WTC11 (cell line): ENCODE measurements at regions not wholly inside any gene's neighbourhood (a gene's known extent, or its start where the extent isn't known, plus 50 kb on each side); places are given as distances from the start of the nearest gene placed in this dataset.

Source experiments
- ATAC-seq: fragments of 200-7000 bp; cut with Tn5 transposase; 2 replicates; pipeline ENCODE4 v1.10.0; 2021; ENCODE audit warnings: mild to moderate bottlenecking, moderate library complexity
- CTCF ChIA-PET: fragments of 300-600 bp; sonication (Branson Sonifier 250); formaldehyde crosslinking; loops from one replicate; lab custom pipeline; 2021; ENCODE audit warnings: antibody characterized with exemption; lab: Charles Lee
- POLR2A ChIA-PET: fragments of 350-600 bp; sonication (Branson Sonifier 250); formaldehyde crosslinking; loops from one replicate; lab custom pipeline; 2021; ENCODE audit warnings: antibody characterized with exemption; lab: Charles Lee
- DNase-seq: peaks from one replicate; pipeline ENCODE4 v3.0.0; 2021; ENCODE audit warnings: low spot score
- H3K27ac Mint-ChIP-seq: 2 replicates; pipeline ENCODE4 v1.8.0; 2021; ENCODE audit warnings: mixed read lengths
- H3K27me3 Mint-ChIP-seq: 2 replicates; pipeline ENCODE4 v1.8.0; 2021; ENCODE audit warnings: low read depth, mild to moderate bottlenecking, moderate library complexity, mixed read lengths
- H3K36me3 Mint-ChIP-seq: 2 replicates; pipeline ENCODE4 v1.8.0; 2021; ENCODE audit warnings: mixed read lengths
- H3K4me1 Mint-ChIP-seq: 2 replicates; pipeline ENCODE4 v1.8.0; 2022; ENCODE audit warnings: mixed read lengths
- H3K4me3 Mint-ChIP-seq: 2 replicates; pipeline ENCODE4 v1.8.0; 2021; ENCODE audit warnings: mild to moderate bottlenecking, moderate library complexity, mixed read lengths
- H3K9me3 Mint-ChIP-seq: 2 replicates; pipeline ENCODE4 v1.8.0; 2021; ENCODE audit warnings: mixed read lengths
- ETV6 ChIP-seq: sonication (generic); formaldehyde crosslinking; IDR thresholded peaks from 2 replicates; pipeline ENCODE4 v1.8.1; 2022; ENCODE audit warnings: mild to moderate bottlenecking, missing genetic modification reagents
- NR2C2 ChIP-seq: sonication (generic); formaldehyde crosslinking; IDR thresholded peaks from 2 replicates; pipeline ENCODE4 v1.8.0; 2022; ENCODE audit warnings: mild to moderate bottlenecking, missing genetic modification reagents
- SMAD3 ChIP-seq: sonication (generic); formaldehyde crosslinking; IDR thresholded peaks from 2 replicates; pipeline ENCODE4 v1.8.0; 2022; ENCODE audit warnings: missing genetic modification reagents, mild to moderate bottlenecking, borderline replicate concordance
- TEAD1 ChIP-seq: sonication (generic); formaldehyde crosslinking; IDR thresholded peaks from 2 replicates; pipeline ENCODE4 v1.8.0; 2022; ENCODE audit warnings: mild to moderate bottlenecking, missing genetic modification reagents
- ZNF121 ChIP-seq: sonication (generic); formaldehyde crosslinking; IDR thresholded peaks from 2 replicates; pipeline ENCODE4 v1.8.0; 2023; ENCODE audit warnings: missing genetic modification reagents
- ZNF232 ChIP-seq: sonication (generic); formaldehyde crosslinking; IDR thresholded peaks from 2 replicates; pipeline ENCODE4 v1.8.0; 2022; ENCODE audit warnings: mild to moderate bottlenecking, missing genetic modification reagents
- TF ChIP-seq, protein P1 (sequence below): fragments of 250-450 bp; sonication (Bioruptor Pico); IDR thresholded peaks from 2 replicates; pipeline ENCODE4 v1.9.0; 2021; ENCODE audit warnings: mild to moderate bottlenecking
- TF ChIP-seq, protein P2 (sequence below): sonication (generic); formaldehyde crosslinking; IDR thresholded peaks from 2 replicates; pipeline ENCODE4 v1.8.0; 2022; ENCODE audit warnings: mild to moderate bottlenecking, missing genetic modification reagents
- TF ChIP-seq, protein P3 (sequence below): sonication (generic); formaldehyde crosslinking; IDR thresholded peaks from 2 replicates; pipeline ENCODE4 v1.8.1; 2023; ENCODE audit warnings: mild to moderate bottlenecking, missing genetic modification reagents
- TF ChIP-seq, protein P4 (sequence below): fragments of 250-450 bp; sonication (Bioruptor Pico); conservative IDR thresholded peaks from 2 replicates; pipeline ENCODE4 v1.9.0; 2021; ENCODE audit warnings: mild to moderate bottlenecking
- TF ChIP-seq, protein P5 (sequence below): fragments of 250-450 bp; sonication (Bioruptor Pico); IDR thresholded peaks from 2 replicates; pipeline ENCODE4 v2.1.2; 2022; ENCODE audit warnings: mild to moderate bottlenecking, moderate library complexity

DNA sequence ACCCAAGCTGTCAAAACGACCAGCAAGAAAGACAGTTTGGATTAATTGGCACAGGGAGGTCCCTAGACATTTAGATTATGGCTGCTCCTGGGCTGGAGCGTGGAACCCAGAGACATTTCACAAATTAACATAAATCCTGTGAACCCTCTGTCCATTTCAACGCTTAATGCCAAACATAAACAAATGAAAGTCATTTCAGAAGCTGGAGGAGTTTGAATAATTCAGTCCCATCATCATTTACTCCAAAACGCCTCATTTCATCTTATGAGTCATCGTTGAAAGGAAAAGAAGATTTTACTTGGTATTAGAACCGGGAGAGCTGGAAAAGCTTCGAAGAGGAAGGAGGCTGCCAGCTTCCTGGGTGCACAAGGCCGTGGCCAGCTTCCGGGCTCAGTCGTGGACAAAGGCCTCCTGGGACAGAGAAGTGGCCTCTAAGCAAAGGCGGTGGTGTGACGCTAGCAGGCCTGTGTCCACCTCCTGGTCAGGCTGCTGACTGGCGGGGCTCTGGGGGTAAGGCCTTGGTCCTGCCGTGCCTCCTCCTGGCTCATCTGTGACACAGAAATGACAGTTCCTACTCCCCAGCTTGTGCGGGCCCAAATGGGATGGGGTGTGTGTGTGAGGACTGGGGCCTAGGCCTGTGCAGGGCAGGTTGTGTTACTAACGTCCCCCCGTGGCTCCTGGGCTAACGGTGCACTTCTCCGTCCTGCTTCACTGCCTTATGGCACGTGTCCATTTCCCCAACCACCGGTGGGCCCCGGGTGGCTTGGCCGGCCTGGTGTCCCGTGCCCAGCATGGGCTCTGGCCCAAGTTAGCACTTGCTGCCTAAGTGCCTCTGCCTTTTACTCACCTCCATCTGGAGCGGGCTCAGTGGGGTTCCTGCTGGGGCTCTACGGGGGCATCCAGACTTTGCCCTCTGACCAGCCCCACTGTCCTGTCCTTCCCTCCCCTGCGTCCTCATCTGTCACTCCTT lies 71.6 kb downstream of the RRM2 start:
- ATAC-seq (no peak), DNase-seq (no peak)
- Mint-ChIP-seq H3K9me3 (peaks cover 31% of the 10 kb centered on the region), H3K4me3 (no peak overlapping the region), H3K4me1 (no peaks in the 10 kb centered on the region), H3K36me3 (peaks cover 29% of the 10 kb centered on the region), H3K27me3 (peaks cover 7% of the 10 kb centered on the region; the same call in 1 of the 2 replicates), H3K27ac (no peak overlapping the region)
- ChIA-PET POLR2A (no interaction called here), CTCF (interaction anchor here (0.8 to 1.8 kb wide), 2 partner anchors 215 to 241 kb away, joined by 3 to 5 read pairs; no protein-coding TSS in a partner anchor)
- TF ChIP-seq ETV6 (CRISPR knock-in tag): no peak

DNA sequence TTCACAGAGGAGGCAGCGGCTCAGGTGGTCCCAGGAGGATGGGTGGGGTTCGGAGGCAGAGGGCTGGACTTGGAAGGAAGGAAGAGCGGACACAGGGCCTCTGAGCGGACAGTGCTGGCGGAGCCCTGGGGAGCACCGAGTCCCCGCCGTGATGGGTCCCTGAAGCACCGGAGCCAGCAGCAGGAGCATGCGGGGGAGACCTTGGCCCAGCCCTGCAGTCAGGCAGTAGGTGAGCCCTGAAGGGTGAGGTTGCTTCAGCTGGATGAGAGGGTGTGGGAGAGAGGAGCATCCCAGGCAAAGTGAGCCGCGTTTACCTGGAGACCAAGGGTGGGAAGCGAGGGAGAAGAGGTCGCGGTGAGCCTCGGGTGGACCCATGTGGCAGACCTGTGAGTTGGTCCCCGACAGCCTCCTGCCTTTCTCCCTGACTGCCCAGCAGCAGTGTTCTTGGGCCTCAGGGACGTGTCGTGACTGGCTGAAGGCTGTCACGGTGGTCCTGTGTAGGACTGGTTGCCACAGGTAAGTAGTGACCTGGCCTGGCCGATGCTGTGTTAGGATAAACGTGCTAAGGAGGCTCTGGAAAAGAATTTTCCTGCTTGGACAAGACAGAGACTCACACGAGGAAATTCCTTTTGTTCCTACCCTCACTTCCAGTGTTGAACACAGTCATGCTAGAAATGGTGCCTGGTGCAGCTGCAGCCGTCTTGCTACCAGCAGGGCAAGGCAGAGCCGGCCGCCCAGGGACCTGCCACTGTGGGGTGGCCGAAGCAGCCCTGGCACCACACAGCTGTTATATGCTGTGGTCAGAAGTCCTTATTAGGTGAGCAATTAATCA lies 73.0 kb downstream of the RRM2 start:
- TF ChIP-seq, protein P1, sequence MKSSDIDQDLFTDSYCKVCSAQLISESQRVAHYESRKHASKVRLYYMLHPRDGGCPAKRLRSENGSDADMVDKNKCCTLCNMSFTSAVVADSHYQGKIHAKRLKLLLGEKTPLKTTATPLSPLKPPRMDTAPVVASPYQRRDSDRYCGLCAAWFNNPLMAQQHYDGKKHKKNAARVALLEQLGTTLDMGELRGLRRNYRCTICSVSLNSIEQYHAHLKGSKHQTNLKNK (CRISPR knock-in tag): no peak
- TF ChIP-seq NR2C2 (CRISPR knock-in tag): no peak
- TF ChIP-seq ZNF232: no peak
- TF ChIP-seq, protein P2, sequence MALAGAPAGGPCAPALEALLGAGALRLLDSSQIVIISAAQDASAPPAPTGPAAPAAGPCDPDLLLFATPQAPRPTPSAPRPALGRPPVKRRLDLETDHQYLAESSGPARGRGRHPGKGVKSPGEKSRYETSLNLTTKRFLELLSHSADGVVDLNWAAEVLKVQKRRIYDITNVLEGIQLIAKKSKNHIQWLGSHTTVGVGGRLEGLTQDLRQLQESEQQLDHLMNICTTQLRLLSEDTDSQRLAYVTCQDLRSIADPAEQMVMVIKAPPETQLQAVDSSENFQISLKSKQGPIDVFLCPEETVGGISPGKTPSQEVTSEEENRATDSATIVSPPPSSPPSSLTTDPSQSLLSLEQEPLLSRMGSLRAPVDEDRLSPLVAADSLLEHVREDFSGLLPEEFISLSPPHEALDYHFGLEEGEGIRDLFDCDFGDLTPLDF: no peak
- no peak for TF ChIP-seq TEAD1 (CRISPR knock-in tag)
- TF ChIP-seq, protein P3, sequence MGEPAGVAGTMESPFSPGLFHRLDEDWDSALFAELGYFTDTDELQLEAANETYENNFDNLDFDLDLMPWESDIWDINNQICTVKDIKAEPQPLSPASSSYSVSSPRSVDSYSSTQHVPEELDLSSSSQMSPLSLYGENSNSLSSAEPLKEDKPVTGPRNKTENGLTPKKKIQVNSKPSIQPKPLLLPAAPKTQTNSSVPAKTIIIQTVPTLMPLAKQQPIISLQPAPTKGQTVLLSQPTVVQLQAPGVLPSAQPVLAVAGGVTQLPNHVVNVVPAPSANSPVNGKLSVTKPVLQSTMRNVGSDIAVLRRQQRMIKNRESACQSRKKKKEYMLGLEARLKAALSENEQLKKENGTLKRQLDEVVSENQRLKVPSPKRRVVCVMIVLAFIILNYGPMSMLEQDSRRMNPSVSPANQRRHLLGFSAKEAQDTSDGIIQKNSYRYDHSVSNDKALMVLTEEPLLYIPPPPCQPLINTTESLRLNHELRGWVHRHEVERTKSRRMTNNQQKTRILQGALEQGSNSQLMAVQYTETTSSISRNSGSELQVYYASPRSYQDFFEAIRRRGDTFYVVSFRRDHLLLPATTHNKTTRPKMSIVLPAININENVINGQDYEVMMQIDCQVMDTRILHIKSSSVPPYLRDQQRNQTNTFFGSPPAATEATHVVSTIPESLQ (CRISPR knock-in tag): no peak
- no peak for TF ChIP-seq SMAD3 (CRISPR knock-in tag)
- no peak for TF ChIP-seq ZNF121
- TF ChIP-seq, protein P4, sequence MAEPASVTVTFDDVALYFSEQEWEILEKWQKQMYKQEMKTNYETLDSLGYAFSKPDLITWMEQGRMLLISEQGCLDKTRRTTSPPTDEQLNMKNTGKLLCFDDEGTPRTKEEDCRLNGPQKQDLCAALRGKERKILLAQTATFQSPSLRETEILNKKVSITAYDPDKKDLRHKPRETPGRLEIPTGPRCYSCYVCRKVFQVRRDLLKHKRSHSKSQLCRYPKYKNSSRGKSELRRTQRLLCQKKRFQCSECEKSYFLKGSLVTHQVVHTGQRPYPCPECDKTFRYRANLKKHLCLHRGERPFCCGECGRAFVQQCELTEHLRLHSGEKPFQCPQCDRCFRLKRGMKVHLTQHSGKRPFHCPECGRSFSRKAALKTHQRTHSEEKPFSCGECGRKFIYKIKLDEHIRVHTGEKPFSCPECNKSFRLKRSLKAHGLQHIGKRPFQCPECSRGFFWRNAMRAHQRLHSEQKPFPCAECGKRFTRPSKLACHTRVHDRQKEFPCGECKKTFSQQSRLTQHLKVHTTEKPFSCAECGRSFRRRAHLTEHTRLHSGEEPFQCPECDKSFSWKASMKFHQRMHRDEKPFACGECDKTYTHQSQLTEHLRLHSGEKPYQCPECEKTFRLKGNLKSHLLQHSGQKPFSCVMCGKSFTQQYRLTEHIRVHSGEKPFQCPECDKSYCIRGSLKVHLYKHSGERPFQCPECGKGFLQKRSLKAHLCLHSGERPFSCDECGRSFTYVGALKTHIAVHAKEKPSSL (CRISPR knock-in tag): no peak
- TF ChIP-seq, protein P5, sequence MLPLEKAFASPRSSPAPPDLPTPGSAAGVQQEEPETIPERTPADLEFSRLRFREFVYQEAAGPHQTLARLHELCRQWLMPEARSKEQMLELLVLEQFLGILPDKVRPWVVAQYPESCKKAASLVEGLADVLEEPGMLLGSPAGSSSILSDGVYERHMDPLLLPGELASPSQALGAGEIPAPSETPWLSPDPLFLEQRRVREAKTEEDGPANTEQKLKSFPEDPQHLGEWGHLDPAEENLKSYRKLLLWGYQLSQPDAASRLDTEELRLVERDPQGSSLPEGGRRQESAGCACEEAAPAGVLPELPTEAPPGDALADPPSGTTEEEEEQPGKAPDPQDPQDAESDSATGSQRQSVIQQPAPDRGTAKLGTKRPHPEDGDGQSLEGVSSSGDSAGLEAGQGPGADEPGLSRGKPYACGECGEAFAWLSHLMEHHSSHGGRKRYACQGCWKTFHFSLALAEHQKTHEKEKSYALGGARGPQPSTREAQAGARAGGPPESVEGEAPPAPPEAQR: no peak
- Mint-ChIP-seq H3K4me3 (no peak overlapping the region), H3K27ac (no peak overlapping the region), H3K27me3 (peaks cover 7% of the 10 kb centered on the region; the same call in 1 of the 2 replicates), H3K4me1 (no peaks in the 10 kb centered on the region), H3K9me3 (peaks cover 20% of the 10 kb centered on the region), H3K36me3 (peaks cover 24% of the 10 kb centered on the region)
- ChIA-PET POLR2A (no interaction called here), CTCF (interaction anchor here (1.2 kb wide), 1 partner anchor 44 kb away, joined by 3 read pairs; no protein-coding TSS in a partner anchor)
- ATAC-seq: no peak
- DNase-seq: no peak
